ENCODE measurements at regions not wholly inside any gene's neighbourhood (a gene's known extent, or its start where the extent isn't known, plus 50 kb on each side); places are given as distances from the start of the nearest gene placed in this dataset.

DNA sequence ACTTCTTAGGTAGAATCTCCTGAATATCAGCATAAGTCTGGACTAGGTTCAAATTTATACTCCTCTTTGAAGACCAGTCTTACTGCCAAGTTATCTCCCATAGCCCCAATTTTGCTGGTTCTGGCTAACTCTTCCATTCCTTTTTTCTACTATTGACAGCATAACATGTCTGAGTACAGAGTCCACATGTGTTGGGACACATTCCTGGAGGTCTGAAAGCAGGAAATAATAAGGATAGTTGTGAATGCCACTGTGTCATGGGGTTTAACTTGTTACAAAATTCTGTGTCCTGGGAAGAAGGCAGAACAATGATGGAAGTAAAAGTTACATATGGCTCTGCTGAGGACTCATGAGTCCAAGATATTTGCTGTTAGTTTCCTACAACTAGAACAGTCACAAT is 57.4 kb upstream of the ZBTB20 start:
- TF ChIP-seq CTCF (IDR thresholded peaks at IDR 0.05), result no peak
- no peak for TF ChIP-seq ZFX (IDR thresholded peaks at IDR 0.05; ENCODE audit: borderline replicate concordance)
